ENCODE measurements at regions not wholly inside any gene's neighbourhood (a gene's known extent, or its start where the extent isn't known, plus 50 kb on each side); places are given as distances from the start of the nearest gene placed in this dataset.

GRCh38 chr22:48228468-48228867 lies 1466.0 kb downstream of the TBC1D22A start:
- no peaks in the 10 kb centered on the region for H3K79me2 ChIP-seq (ENCODE audit: insufficient read depth, low read length)
- peaks cover 5% of the 10 kb centered on the region for H3K9me3 ChIP-seq (ENCODE audit: insufficient read depth, low read depth, low read length)
- H3F3A ChIP-seq (ENCODE audit: low read depth) = no peaks in the 10 kb centered on the region
- H3K4me3 ChIP-seq (ENCODE audit: low read length, poor library complexity, severe bottlenecking) = no peak overlapping the region
- H3K9me2 ChIP-seq (replicated peaks; ENCODE audit: low read depth, low read length) = no peaks in the 10 kb centered on the region
- H3K4me1 ChIP-seq (ENCODE audit: insufficient read depth, low read length, poor library complexity, severe bottlenecking) = no peaks in the 10 kb centered on the region
- H3K36me3 ChIP-seq (ENCODE audit: insufficient read depth, low read length) = no peaks in the 10 kb centered on the region
- H3K27me3 ChIP-seq (ENCODE audit: insufficient read depth, low read length, poor library complexity, severe bottlenecking) = no peaks in the 10 kb centered on the region
- no peak overlapping the region for H2AFZ ChIP-seq (ENCODE audit: low read length)
- no peak overlapping the region for H3K4me2 ChIP-seq (ENCODE audit: low read depth, low read length, poor library complexity, severe bottlenecking)
- TF ChIP-seq EZH2phosphoT487 (IDR thresholded peaks at IDR 0.05; ENCODE audit: borderline replicate concordance) = no peak
- TF ChIP-seq, protein P1, sequence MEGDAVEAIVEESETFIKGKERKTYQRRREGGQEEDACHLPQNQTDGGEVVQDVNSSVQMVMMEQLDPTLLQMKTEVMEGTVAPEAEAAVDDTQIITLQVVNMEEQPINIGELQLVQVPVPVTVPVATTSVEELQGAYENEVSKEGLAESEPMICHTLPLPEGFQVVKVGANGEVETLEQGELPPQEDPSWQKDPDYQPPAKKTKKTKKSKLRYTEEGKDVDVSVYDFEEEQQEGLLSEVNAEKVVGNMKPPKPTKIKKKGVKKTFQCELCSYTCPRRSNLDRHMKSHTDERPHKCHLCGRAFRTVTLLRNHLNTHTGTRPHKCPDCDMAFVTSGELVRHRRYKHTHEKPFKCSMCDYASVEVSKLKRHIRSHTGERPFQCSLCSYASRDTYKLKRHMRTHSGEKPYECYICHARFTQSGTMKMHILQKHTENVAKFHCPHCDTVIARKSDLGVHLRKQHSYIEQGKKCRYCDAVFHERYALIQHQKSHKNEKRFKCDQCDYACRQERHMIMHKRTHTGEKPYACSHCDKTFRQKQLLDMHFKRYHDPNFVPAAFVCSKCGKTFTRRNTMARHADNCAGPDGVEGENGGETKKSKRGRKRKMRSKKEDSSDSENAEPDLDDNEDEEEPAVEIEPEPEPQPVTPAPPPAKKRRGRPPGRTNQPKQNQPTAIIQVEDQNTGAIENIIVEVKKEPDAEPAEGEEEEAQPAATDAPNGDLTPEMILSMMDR (conservative IDR thresholded peaks at IDR 0.05; ENCODE audit: low read length) = no peak
- no peaks in the 10 kb centered on the region for H4K20me1 ChIP-seq (ENCODE audit: insufficient read depth, low read length, poor library complexity, severe bottlenecking)
- H3K9ac ChIP-seq (ENCODE audit: low read depth, low read length, poor library complexity, severe bottlenecking) = no peak overlapping the region

DNA sequence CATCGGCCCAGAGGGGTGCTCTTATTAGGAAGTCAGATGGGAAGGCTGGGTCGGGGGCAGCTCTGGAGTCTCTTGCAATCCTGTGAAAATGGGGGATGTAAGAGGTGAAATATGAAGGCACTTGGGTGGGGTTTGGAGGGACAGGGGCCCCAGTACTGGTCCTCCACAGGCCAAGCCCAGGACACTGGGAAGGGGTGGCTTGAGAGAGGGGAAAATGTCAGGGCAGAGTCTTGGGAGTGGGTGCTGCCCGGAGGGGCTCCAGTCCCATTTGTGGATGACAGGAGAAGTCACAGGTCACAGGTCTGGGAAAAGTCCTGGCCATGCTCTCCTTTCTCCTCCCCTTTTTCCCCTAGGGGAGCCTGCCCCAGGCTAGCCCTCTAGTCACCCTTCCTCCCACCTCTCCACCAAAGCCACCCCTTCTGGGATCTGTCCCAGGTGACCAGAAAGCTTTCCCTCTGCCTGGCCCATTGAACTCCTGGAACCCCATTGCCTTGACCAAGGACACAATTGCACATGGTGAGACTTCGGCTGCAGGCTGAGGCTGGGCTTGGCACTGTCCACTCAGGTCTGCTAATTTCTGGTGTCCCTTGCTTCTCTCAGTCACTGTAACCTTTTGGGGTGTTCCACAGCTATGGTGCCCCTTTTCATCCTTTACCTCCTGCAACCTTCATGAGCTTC lies 1465.0 kb downstream of the TBC1D22A start:
- Histone ChIP-seq H3K79me2 (ENCODE audit: insufficient read depth, low read length) (no peaks in the 10 kb centered on the region), H3K4me2 (ENCODE audit: low read depth, low read length, poor library complexity, severe bottlenecking) (no peak overlapping the region), H3K4me3 (ENCODE audit: low read length, poor library complexity, severe bottlenecking) (no peak overlapping the region), H3K4me1 (ENCODE audit: insufficient read depth, low read length, poor library complexity, severe bottlenecking) (no peaks in the 10 kb centered on the region), H4K20me1 (ENCODE audit: insufficient read depth, low read length, poor library complexity, severe bottlenecking) (no peaks in the 10 kb centered on the region), H3K9me3 (ENCODE audit: insufficient read depth, low read depth, low read length) (peaks cover 5% of the 10 kb centered on the region), H3K9ac (ENCODE audit: low read depth, low read length, poor library complexity, severe bottlenecking) (no peak overlapping the region), H3K9me2 (replicated peaks; ENCODE audit: low read depth, low read length) (no peaks in the 10 kb centered on the region), H3F3A (ENCODE audit: low read depth) (no peaks in the 10 kb centered on the region), H2AFZ (ENCODE audit: low read length) (no peak overlapping the region), H3K27me3 (ENCODE audit: insufficient read depth, low read length, poor library complexity, severe bottlenecking) (no peaks in the 10 kb centered on the region), H3K36me3 (ENCODE audit: insufficient read depth, low read length) (no peaks in the 10 kb centered on the region)
- TF ChIP-seq EZH2phosphoT487 (IDR thresholded peaks at IDR 0.05; ENCODE audit: borderline replicate concordance) = no peak
- TF ChIP-seq, protein P1 (conservative IDR thresholded peaks at IDR 0.05; ENCODE audit: low read length) = no peak

DNA sequence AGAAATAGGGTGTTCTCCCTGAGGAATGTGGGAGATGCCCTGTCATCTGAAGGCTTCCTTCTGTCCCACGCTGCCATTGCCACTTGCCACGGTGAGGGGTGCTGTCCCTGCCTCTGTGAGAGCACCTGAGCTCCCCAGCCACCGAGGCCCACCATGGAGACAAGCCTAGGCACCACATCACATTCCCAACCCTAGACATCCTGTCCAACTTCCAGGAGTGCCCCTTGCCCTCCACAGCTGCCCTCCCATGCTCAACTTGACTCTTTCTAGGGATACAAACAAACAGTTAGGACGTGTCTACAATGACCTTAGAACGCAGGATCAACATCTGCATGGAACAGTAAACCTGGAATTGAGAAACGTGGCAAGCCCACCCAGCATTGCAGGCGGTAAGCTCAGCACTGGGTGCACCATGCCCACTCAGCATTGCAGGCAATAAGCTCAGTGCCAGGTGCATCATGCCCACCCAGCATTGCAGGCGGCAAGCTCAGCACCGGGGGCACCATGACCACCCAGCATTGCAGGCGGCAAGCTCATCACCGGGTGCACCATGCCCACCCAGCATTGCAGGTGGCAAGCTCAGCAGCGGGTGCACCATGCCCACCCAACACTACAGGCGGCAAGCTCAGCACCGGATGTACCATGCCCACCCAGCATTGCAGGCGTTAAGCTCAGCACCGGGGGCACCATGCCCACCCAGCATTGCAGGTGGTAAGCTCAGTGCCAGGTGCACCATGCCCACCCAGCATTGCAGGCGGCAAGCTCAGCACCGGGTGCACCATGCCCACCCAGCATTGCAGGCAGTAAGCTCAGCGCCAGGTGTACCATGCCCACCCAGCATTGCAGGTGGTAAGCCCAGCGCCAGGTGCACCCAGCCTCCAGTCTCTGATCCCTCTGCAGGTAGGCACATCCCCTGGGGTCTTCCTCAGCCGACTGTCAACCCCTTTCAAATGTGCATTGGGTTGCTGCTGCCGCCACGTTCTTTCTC lies 1463.9 kb downstream of the TBC1D22A start:
- no peak overlapping the region for H3K4me3 ChIP-seq (ENCODE audit: low read length, poor library complexity, severe bottlenecking)
- H3K27me3 ChIP-seq (ENCODE audit: insufficient read depth, low read length, poor library complexity, severe bottlenecking) = no peaks in the 10 kb centered on the region
- H3K9me3 ChIP-seq (ENCODE audit: insufficient read depth, low read depth, low read length) = no peaks in the 10 kb centered on the region; the same call in 1 of the 2 replicates
- no peaks in the 10 kb centered on the region for H3K36me3 ChIP-seq (ENCODE audit: insufficient read depth, low read length)
- no peaks in the 10 kb centered on the region for H3F3A ChIP-seq (ENCODE audit: low read depth)
- no peaks in the 10 kb centered on the region for H3K79me2 ChIP-seq (ENCODE audit: insufficient read depth, low read length)
- H3K9me2 ChIP-seq (replicated peaks; ENCODE audit: low read depth, low read length) = no peaks in the 10 kb centered on the region
- H2AFZ ChIP-seq (ENCODE audit: low read length) = no peak overlapping the region
- H3K9ac ChIP-seq (ENCODE audit: low read depth, low read length, poor library complexity, severe bottlenecking) = no peak overlapping the region
- no peaks in the 10 kb centered on the region for H4K20me1 ChIP-seq (ENCODE audit: insufficient read depth, low read length, poor library complexity, severe bottlenecking)
- no peak for TF ChIP-seq EZH2phosphoT487 (IDR thresholded peaks at IDR 0.05; ENCODE audit: borderline replicate concordance)
- TF ChIP-seq, protein P1 (conservative IDR thresholded peaks at IDR 0.05; ENCODE audit: low read length) = no peak
- H3K4me1 ChIP-seq (ENCODE audit: insufficient read depth, low read length, poor library complexity, severe bottlenecking) = no peaks in the 10 kb centered on the region
- H3K4me2 ChIP-seq (ENCODE audit: low read depth, low read length, poor library complexity, severe bottlenecking) = no peak overlapping the region
